SH-SY5Y (cell line): ENCODE measurements at regions not wholly inside any gene's neighbourhood (a gene's known extent, or its start where the extent isn't known, plus 50 kb on each side); places are given as distances from the start of the nearest gene placed in this dataset.

Experiments used
- GATA2 ChIP-seq: IDR thresholded peaks from 2 replicates; pipeline ENCODE4 v1.6.1; 2011; ENCODE audit warnings: mild to moderate bottlenecking, low read depth, low read length
- GATA3 ChIP-seq: IDR thresholded peaks from 2 replicates; pipeline ENCODE4 v1.6.1; 2011; ENCODE audit warnings: low read depth, mild to moderate bottlenecking, low read length, moderate library complexity

DNA sequence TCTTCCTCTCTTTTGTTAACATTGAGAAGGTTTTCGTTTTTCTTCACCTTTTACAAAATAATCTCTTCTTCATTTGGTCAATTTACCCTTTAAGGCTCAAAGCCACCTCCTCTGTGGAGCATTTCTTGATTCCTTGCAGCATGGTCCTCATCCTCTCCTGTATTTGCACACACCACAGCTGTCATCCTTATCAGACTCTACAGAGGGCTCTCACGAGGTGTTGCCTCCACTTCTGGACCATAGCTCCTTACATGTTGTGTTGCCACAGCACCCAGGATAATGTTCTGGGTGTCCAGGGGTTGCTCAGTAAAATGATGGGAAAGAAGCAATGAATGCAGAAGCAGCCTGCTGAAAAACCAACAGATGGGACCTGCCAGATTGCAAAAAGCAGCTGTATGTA is 192.8 kb downstream of the SH2D4B start:
- TF ChIP-seq GATA3 (no peak), GATA2 (no peak)

DNA sequence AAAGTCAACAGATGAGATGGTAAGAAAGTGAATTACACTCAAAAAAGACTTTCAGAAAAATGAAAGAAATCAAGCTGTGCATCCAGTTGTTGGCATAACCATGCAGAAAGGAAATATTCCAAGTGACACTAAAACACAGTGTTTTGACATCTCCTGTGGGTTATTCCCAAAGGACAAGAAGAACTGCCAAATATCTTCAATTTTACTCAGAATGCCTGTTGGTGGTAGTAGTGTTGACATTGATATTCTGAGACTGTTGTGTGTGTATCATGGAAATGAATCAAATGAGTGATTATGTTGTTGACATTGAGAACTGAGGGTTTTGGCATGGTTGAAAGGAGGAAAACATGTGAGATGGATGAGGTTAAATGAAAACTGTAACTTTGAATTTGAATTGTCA is 196.9 kb downstream of the SH2D4B start:
- TF ChIP-seq GATA2 (no peak), GATA3 (no peak)

DNA sequence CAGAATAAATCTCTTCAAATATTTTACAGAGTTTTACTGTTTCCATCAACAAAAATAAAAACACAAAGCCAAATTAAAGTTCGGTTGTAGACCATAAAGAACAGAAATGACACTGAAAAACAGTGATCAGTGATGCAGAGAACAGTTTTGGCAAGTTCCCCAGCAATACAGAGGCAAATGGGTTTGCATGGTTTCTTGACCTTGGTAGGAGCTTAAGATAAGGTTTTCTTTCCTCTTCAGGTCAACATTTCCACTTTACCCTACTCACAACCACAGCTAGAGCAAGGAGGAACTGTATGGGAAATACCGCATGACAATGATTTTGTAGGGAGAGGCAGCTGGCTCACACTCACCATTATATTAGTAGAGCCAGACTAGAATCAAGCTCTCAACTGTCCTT is 199.5 kb downstream of the SH2D4B start:
- TF ChIP-seq GATA3 (no peak), GATA2 (no peak)

DNA sequence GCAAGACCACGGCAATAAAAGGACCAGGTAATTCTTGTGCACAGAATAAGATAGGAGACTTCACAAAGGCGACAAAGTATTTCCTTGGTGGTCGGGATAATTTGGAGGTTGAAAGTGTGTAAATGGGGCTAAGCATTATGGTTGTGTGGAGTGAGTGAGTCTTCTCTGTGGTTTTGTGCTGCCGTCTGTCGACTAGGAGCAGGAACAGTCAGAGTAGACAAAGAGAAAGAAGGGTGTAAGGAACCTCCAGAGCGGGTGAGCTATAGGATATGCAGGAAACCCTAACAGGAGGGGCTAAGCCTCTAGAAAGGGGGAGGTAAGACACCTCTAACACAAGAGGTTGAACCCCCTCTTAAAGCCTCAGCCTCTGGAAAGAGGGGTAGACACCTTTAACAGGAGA is 201.6 kb downstream of the SH2D4B start:
- TF ChIP-seq GATA3, result no peak
- TF ChIP-seq GATA2, result no peak

DNA sequence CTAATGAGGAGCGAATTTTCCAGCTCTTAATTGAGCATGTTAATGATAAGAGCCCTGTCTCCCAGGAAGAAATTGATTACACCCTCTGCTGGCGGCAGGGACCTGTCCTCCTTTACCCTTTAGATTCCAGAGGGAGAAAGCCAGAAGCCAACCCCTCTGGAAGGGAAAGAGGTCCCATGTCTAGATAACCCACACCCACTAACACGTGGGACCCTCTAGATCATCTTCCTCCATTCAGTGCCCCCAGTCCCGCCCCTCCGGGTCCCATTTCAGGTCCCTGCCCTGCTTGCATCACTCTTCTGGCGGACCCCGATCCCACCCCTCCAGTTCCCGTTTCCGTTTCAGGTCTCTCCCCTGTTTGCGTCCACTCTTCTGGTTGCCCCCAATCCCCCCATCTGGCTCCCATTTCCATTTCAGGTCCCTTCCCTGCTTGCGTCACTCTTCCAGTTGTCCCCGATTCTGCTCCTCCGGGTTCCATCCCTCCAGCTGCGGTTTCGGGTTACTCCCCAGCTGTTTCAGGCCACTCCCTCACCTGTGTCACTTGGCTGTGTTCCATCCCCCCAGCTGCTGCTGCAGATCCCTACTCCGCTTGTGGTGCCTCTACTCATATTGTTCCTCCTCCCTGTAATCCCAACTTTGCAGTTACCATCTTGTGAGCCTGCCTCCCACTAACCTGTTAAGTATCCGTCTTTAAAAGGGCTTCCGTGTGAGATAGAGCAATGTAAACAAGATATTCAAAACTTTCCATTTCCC is 202.4 kb downstream of the SH2D4B start:
- TF ChIP-seq GATA2 (no peak), GATA3 (no peak)

DNA sequence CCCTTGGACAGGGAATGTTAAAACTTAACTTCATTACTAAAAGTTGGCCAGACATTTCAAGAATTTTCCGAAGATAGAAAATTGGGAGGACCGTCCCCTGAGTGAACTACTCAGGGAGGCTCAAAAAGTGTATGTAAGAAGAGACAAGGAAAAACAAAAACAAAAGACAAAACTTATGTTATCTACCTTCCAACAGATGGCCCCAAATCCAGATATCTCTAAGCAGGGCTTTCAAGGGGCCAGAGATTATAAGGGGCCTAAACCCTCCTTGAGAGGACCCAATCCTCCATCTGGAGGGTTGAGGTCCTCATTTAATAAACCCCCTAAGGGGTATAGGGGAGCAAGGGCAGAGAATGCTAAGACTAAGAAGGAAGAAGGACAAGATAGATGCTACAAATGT is 203.6 kb downstream of the SH2D4B start:
- no peak for TF ChIP-seq GATA2
- TF ChIP-seq GATA3, result no peak

DNA sequence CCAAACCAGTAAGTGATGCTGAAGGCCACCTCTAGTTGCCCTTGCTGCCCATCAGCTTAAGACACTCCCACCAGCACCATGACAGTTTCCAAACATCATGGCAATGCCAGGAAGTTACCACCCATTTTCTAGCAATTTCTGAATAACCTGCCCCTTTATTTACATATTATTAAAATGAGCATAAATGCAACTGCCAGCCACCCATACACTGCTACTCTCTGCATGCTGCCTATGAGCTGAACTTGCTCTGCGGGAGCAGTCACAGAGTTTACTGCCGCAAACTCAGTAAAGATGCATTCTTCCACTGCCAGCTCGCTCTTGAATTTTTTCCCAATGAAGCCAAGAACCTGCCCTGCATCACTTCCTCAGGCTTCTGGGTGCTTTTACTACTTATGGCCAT is 212.6 kb downstream of the SH2D4B start:
- TF ChIP-seq GATA3 (no peak), GATA2 (no peak)

DNA sequence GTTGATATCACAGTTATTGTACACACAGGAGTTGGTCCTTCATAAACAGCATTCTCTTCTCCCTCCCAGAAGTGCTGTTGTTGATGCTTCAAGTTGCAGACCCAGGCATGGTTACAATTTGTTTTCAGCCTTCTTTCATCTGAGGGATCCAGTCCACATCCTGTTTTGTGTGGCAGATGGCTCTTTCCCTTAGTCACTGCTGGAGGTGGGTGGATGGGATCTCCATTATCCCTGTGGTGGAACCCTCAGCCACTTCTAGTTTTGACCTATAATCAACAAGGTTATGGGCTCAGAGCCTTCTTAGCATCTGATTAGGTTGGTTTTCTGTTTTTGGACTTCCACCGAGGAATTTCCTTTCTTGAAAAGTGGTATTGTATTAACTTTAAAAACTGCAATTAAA is 214.2 kb downstream of the SH2D4B start:
- TF ChIP-seq GATA3 (no peak), GATA2 (no peak)

DNA sequence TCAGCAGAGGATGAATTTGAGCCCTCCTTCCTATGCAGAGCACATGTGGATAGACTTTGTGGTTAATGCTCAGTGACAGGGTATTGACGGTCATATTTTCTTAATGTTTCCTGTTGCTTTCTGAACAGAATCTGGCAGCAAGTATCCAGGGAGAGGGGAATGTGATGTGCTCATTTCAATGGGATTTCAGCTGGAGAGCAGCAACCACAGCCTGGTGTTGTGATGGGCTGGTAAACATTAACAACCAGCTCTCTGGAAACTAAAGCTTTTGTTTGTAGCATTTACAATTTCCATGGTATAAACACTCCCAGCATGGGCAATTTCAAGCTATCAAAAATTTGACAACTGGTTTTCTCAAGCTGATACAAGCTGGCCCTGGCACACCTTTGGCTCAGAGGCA is 215.9 kb downstream of the SH2D4B start:
- TF ChIP-seq GATA3 (no peak), GATA2 (no peak)

DNA sequence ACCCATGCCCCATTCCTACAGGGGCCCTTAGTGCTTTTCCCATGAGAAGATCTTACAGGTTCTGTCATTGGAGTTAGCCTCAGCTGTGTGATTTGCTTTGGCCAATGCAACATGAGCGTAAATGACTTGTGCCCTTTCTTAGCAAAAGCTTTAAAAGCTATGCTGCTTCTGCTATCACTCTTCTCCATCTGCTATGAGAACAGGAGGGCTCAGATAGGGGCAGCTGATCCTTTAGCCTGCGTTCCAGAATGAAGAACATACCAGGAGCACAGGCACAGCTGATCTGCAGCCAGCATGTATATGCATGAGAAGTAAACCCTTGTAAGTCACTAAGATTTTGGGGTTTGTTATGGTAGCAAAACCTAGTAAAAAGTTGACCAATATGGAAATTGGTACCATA is 218.2 kb downstream of the SH2D4B start:
- TF ChIP-seq GATA3, result no peak
- TF ChIP-seq GATA2, result no peak

DNA sequence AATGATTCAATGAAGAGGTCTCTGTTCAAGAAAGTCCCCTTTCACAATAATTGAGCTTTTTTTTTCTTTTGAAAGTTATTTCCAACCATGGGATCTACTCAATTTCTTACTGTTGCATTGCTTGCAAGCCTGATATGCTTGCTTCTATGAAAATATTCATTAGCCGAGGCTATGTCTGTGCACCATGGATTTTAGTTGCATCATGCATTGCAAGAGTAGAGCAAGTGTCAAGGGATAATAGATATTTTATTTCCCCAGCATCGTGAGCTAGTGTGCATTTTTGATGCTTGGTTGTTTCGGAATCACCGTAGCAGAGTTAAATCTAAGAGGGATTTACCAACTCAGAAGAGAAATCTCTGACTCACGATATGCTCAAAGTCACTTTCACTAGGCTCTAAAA is 222.0 kb downstream of the SH2D4B start:
- TF ChIP-seq GATA2 (no peak), GATA3 (no peak)

DNA sequence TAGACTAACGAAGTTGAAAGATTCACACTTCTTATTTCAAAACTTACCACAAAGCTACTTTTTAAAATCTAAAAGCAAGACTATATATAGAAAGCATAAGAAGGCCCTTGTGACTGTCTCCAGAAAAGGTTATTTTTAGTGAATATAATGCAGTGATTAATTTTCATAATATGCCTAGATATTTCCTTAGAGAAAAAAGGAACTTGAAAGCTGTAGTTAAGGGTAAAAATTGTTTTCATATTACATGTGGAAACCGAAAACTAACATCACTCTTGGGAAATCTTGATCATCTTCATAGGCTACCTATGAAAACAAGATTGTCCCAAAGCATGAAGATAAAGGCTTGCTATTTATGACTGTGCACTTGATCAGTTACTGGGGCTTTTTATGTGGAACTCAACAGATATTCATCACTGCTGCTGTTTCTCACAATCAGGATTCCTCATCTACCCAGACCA is 223.2 kb downstream of the SH2D4B start:
- TF ChIP-seq GATA3 (no peak; the same call in 1 of the 2 replicates), GATA2 (no peak)

DNA sequence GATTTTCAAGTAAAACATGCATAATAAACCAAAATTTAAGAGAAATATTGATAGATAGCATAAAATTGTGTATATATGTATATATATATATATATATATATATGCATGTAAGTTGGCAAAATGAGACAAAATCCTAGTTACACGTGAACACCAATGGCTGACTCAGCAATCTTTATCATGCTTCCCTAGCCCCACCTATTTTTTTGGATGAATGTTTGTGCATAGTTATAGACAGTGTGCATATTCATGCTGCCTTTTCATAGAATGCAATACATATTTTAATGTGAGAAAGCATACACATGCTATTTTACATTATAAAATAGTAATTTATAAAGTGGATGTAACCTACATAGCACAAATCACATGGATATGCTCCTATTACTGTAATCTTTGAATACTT is 230.3 kb downstream of the SH2D4B start:
- no peak for TF ChIP-seq GATA2

DNA sequence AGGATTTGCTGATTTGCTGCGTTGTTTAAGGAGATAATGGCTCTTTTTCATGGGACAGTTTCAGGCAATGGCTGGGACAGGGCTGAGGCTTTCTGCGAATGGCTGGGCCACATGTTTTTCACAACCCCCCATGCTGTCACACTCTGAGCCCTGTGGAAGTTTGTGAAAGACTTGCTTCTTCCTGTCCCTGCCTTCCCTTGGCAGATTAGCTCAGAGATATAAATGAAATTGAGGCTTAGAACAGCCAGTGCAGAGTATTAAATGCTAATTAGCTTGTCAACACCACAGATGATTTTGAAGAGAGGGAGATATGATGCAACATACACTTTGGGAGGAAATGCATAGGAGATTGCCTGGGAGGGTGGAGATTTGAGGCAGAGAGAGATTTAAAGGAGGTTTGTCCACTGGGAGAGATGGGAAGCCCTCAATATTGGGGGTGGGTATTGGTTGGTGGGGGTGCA is 232.0 kb downstream of the SH2D4B start:
- TF ChIP-seq GATA3, result no peak
- TF ChIP-seq GATA2, result no peak

DNA sequence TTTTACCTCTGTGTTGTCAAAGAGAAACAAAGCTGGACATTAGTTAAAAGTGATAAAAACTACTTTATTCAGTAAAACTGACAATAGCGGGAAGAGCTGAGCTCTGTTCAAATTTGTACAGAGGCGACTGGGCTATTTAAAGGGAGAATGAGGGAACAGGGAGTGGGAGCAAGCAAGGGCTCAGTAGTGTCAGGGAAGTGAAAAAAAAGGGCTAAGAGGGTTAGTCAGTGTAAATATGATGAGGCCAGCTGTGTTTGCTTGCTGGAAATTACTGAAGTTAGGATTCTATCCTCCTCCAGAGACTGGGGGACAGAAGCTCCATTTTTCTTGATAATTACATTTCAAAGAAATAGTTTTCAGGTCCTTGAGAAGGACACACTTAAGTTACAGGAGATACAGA is 232.5 kb downstream of the SH2D4B start:
- TF ChIP-seq GATA2, result no peak
- TF ChIP-seq GATA3, result no peak

DNA sequence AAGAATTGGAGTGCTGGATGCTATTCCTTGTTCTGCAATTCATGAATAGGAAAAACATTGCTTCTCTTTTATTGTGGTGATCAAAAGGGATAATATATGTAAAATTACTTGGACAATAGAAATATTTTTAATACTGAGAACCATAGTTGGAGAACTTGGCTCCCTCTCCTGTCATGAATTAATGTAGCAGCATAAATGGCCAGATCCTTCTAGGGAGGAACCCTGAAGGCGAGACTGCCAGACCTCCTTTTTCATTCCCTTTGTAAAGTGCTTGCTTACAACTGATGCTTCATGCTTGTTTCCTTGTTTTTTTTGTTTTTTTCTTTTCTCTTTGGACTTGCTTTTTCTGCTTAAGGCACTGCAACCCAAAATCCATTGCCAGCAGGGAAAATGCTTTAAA is 233.6 kb downstream of the SH2D4B start:
- TF ChIP-seq GATA2 (no peak), GATA3 (no peak)
